ENCODE measurements at regions not wholly inside any gene's neighbourhood (a gene's known extent, or its start where the extent isn't known, plus 50 kb on each side); places are given as distances from the start of the nearest gene placed in this dataset.
A peak's percentile ranks its signal among the peaks of the same experiment; 100 is the strongest.

- Histone ChIP-seq H3K4me3 (ENCODE audit: low read length in 3 of 3) (peak overlapping the region in 1 of 3 donors; percentile 17), H3K36me3 (ENCODE audit: control insufficient read depth in 2 of 3, insufficient read depth in 3 of 3, low read length in 3 of 3) (no peaks in the 10 kb centered on the region), H3K9me3 (ENCODE audit: control insufficient read depth in 2 of 3, insufficient read depth in 1 of 3, low read length in 3 of 3) (no peaks in the 10 kb centered on the region), H3K27ac (ENCODE audit: low read depth in 2 of 2, low read length in 2 of 2) (no peak overlapping the region), H3K4me1 (ENCODE audit: control insufficient read depth in 2 of 3, insufficient read depth in 2 of 3, low read depth in 1 of 3, low read length in 3 of 3) (no peaks in the 10 kb centered on the region), H3K27me3 (ENCODE audit: control insufficient read depth, insufficient read depth, low read length) (no peaks in the 10 kb centered on the region), H3K9ac (ENCODE audit: low read length in 3 of 3) (peak overlapping the region in 1 of 3 donors; percentile 13)
- no peak for FAIRE-seq
- DNase-seq: peak in 4 of 5 donors; percentile 74 to 83 (median 80)
- intact Hi-C loops (cut with DNase I): no loop called here
- TF ChIP-seq, protein P1, sequence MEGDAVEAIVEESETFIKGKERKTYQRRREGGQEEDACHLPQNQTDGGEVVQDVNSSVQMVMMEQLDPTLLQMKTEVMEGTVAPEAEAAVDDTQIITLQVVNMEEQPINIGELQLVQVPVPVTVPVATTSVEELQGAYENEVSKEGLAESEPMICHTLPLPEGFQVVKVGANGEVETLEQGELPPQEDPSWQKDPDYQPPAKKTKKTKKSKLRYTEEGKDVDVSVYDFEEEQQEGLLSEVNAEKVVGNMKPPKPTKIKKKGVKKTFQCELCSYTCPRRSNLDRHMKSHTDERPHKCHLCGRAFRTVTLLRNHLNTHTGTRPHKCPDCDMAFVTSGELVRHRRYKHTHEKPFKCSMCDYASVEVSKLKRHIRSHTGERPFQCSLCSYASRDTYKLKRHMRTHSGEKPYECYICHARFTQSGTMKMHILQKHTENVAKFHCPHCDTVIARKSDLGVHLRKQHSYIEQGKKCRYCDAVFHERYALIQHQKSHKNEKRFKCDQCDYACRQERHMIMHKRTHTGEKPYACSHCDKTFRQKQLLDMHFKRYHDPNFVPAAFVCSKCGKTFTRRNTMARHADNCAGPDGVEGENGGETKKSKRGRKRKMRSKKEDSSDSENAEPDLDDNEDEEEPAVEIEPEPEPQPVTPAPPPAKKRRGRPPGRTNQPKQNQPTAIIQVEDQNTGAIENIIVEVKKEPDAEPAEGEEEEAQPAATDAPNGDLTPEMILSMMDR (IDR thresholded peaks at IDR 0.05; ENCODE audit: borderline replicate concordance, extremely low read depth, insufficient read depth): no peak
These were observed 58.4 kb upstream of the CXADR start for GRCh38 chr21:17454315-17455027.

GRCh38 chr21:17455028-17455353 is 57.9 kb upstream of the CXADR start:
- Histone ChIP-seq H3K9ac (ENCODE audit: low read length in 3 of 3) (no peak overlapping the region), H3K27ac (ENCODE audit: low read depth in 2 of 2, low read length in 2 of 2) (no peak overlapping the region), H3K4me3 (ENCODE audit: low read length in 3 of 3) (no peak overlapping the region), H3K4me1 (ENCODE audit: control insufficient read depth in 2 of 3, insufficient read depth in 2 of 3, low read depth in 1 of 3, low read length in 3 of 3) (no peaks in the 10 kb centered on the region), H3K27me3 (ENCODE audit: control insufficient read depth, insufficient read depth, low read length) (no peaks in the 10 kb centered on the region), H3K9me3 (ENCODE audit: control insufficient read depth in 2 of 3, insufficient read depth in 1 of 3, low read length in 3 of 3) (no peaks in the 10 kb centered on the region), H3K36me3 (ENCODE audit: control insufficient read depth in 2 of 3, insufficient read depth in 3 of 3, low read length in 3 of 3) (no peaks in the 10 kb centered on the region)
- DNase-seq: no peak
- intact Hi-C loops (cut with DNase I): no loop called here
- TF ChIP-seq, protein P1 (IDR thresholded peaks at IDR 0.05; ENCODE audit: borderline replicate concordance, extremely low read depth, insufficient read depth): no peak
- FAIRE-seq: no peak

DNA sequence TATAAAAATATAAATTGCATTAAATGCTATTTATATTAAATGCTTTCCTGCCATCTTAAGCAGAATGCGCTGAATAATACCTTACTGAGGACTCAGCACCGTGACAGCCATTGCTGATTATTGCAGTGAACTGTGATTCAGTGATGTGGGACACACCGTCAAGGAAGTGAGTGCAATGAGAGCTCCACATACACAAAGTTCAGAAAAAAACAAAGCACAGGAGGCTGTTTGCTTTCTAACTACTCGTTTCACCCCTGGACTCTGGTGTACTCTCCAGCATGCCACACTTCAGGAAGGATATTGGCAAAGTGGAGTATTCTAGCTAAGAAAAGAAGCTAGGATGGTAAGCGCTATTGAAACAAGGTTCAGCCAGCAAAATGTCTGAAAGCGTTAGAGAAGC is 57.4 kb upstream of the CXADR start:
- Histone ChIP-seq H3K9ac (ENCODE audit: low read length in 3 of 3) (no peak overlapping the region), H3K4me1 (ENCODE audit: control insufficient read depth in 2 of 3, insufficient read depth in 2 of 3, low read depth in 1 of 3, low read length in 3 of 3) (no peaks in the 10 kb centered on the region), H3K27ac (ENCODE audit: low read depth in 2 of 2, low read length in 2 of 2) (no peak overlapping the region), H3K4me3 (ENCODE audit: low read length in 3 of 3) (no peak overlapping the region), H3K36me3 (ENCODE audit: control insufficient read depth in 2 of 3, insufficient read depth in 3 of 3, low read length in 3 of 3) (no peaks in the 10 kb centered on the region), H3K9me3 (ENCODE audit: control insufficient read depth in 2 of 3, insufficient read depth in 1 of 3, low read length in 3 of 3) (no peaks in the 10 kb centered on the region), H3K27me3 (ENCODE audit: control insufficient read depth, insufficient read depth, low read length) (no peaks in the 10 kb centered on the region)
- intact Hi-C loops (cut with DNase I): no loop called here
- DNase-seq: no peak
- TF ChIP-seq, protein P1 (IDR thresholded peaks at IDR 0.05; ENCODE audit: borderline replicate concordance, extremely low read depth, insufficient read depth): no peak
- FAIRE-seq: no peak

DNA sequence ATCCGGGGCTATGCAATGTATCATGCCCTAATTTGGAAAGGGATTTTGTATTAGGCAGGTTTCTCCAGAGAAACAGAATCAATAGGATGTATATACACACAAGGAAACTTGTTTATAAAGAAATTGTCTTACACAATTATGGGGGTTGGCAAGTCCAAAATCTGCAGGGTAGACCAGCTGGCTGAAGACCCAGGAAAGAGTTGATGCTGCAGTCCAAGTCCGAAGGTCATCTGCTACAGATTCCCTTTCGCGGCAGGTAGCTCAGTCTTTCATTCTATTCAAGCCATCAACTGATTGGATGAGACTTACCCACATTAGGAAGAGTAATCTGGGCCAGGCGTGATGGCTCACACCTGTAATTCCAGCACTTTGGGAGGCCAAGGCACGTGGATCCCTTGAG is 54.6 kb upstream of the CXADR start:
- TF ChIP-seq, protein P1 (IDR thresholded peaks at IDR 0.05; ENCODE audit: borderline replicate concordance, extremely low read depth, insufficient read depth): no peak
- FAIRE-seq (no peak), DNase-seq (no peak)
- no peak overlapping the region for H3K27ac ChIP-seq (ENCODE audit: low read depth in 2 of 2, low read length in 2 of 2)
- intact Hi-C loops (cut with DNase I): no loop called here
- no peak overlapping the region for H3K9ac ChIP-seq (ENCODE audit: low read length in 3 of 3)
- H3K4me1 ChIP-seq (ENCODE audit: control insufficient read depth in 2 of 3, insufficient read depth in 2 of 3, low read depth in 1 of 3, low read length in 3 of 3): no peaks in the 10 kb centered on the region
- H3K4me3 ChIP-seq (ENCODE audit: low read length in 3 of 3): no peak overlapping the region
- no peaks in the 10 kb centered on the region for H3K27me3 ChIP-seq (ENCODE audit: control insufficient read depth, insufficient read depth, low read length)
- H3K36me3 ChIP-seq (ENCODE audit: control insufficient read depth in 2 of 3, insufficient read depth in 3 of 3, low read length in 3 of 3): no peaks in the 10 kb centered on the region
- no peaks in the 10 kb centered on the region for H3K9me3 ChIP-seq (ENCODE audit: control insufficient read depth in 2 of 3, insufficient read depth in 1 of 3, low read length in 3 of 3)
